Frontal cortex (tissue), 3 donors: ENCODE measurements at regions not wholly inside any gene's neighbourhood (a gene's known extent, or its start where the extent isn't known, plus 50 kb on each side); places are given as distances from the start of the nearest gene placed in this dataset.
A peak's percentile ranks its signal among the peaks of the same experiment; 100 is the strongest.

Experiments used
- DNase-seq, 2 donors: peaks; one replicate each; pipeline ENCODE4 v3.0.0; 2012; ENCODE audit warnings: low spot score in 2 of 2
- FAIRE-seq: peaks from 2 replicates; lab custom pipeline; 2012; peaks lifted over from hg19 to GRCh38; lab: Jason Lieb, UNC
- donor health status: control.
- donor health status: control.
- donor health status: control.

- no peak for FAIRE-seq
- DNase-seq, result peak; percentile 3 to 14
Measured at GRCh38 chr12:41795051-41795600, 349.5 kb downstream of the GXYLT1 start.

GRCh38 chr12:41794336-41794735, 350.3 kb downstream of the GXYLT1 start:
- FAIRE-seq (no peak), DNase-seq (no peak)

GRCh38 chr12:41784957-41785356, 359.7 kb downstream of the GXYLT1 start:
- no peak for FAIRE-seq
- no peak for DNase-seq

GRCh38 chr12:41778934-41779333, 365.7 kb downstream of the GXYLT1 start:
- no peak for DNase-seq
- no peak for FAIRE-seq

GRCh38 chr12:41777064-41777790, 367.4 kb downstream of the GXYLT1 start:
- FAIRE-seq, result no peak
- no peak for DNase-seq

DNA sequence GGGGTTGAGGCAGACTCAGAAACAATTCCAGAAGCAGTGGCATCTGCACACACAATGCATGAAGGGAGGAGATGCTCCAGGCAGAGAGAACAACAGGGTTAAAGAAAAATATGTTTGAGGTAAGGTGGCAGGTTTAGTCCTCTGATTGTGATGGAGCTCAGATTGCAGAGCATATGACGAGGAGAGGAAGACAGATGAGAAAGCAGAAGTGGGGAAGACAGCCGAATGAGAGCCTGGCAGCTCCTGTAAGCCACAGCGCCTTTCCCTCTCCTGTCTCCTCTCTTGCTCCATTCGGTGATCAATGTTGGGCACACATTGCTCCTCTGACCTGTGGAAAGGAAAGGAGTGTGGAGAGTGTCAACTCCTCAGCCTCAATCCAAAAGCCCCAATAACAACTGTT, 372.2 kb downstream of the GXYLT1 start:
- FAIRE-seq (no peak), DNase-seq (no peak)

GRCh38 chr12:41769810-41770209, 374.9 kb downstream of the GXYLT1 start:
- DNase-seq (no peak), FAIRE-seq (no peak)

GRCh38 chr12:41768456-41768855, 376.2 kb downstream of the GXYLT1 start:
- FAIRE-seq (no peak), DNase-seq (no peak)

DNA sequence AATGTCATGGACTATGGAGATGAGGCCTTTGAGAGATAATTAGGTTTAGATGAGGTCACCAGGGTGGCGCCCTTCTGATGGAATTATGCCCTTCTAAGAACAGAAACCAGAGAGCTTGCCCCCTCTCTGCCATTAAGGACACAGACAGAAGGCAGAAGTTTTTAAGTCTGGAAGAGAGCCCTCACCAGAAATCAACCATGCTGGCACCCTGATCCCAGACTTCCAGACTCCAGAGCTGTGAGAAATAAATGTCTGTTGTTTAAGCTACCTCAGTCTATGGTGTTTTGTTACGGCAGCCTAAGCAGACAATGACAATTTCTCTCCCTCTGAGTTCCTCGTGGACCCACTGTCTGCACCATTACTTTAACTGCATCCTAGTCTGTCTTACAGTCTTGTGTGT, 382.0 kb downstream of the GXYLT1 start:
- no peak for FAIRE-seq

DNA sequence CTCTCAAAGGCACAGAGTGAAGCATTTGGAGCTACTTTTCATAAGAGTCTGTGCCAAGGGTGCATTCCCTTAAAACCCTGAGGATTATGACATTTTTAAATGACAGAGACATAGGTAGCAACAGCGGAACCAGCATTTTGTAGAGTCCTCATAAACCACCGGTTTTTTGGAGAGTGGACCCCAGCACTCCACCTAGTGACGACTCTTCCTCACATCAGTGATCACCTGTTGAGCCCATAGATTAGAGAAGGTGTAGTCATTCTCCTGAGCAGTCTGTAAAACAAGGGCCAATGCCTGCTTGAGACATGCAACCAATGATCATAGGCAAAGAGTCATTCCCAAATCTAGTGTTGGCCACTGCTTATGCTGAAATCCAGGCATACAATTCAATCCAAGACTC, 399.1 kb downstream of the GXYLT1 start:
- FAIRE-seq (no peak), DNase-seq (no peak)

More for the DNA sequence above, 382.0 kb downstream of the GXYLT1 start:
- DNase-seq, result no peak

DNA sequence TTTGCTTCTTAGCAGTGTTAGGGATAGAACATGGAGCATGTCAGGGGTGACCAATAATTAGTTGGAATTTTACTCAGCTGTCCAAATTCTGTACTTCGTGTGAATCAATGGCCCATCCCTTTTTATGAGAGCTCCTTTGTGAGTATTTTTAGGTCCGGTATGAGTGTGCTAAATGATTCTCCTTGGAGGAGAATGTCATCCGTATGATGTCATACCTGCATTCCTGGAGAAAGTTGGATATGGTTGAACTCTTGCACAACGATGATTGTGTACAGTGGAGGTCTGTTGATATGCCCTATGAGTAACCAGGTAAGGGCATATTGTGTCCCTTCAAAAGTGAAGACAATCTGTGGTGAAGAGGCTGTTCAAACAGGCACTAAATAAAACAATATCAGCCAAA, 400.8 kb downstream of the GXYLT1 start:
- FAIRE-seq (no peak), DNase-seq (no peak)

GRCh38 chr12:41739066-41739465, 405.6 kb downstream of the GXYLT1 start:
- DNase-seq (no peak), FAIRE-seq (no peak)

GRCh38 chr12:41737423-41737822, 407.3 kb downstream of the GXYLT1 start:
- FAIRE-seq, result no peak
- no peak for DNase-seq

- DNase-seq (no peak), FAIRE-seq (no peak)
Measured at GRCh38 chr12:41736436-41736835, 408.2 kb downstream of the GXYLT1 start.

DNA sequence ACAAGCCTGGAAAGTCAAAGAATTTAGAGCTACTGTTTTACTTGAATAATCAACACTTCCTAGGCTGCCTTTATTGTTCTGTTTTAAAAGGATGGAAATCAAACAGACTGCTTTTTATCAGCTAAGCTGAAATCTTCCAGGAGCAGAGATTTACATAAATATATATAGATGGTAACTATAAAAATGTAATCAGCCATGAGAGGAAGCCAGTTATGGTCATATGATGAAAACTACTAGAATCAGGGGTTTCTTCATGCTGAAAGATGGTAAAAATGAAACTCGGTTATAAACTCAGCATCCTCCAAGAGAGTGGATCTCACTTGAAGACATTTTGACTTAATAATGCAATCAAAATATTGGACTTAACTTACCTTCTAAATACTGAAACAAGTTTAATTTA, 413.0 kb downstream of the GXYLT1 start:
- FAIRE-seq (no peak), DNase-seq (no peak)

DNA sequence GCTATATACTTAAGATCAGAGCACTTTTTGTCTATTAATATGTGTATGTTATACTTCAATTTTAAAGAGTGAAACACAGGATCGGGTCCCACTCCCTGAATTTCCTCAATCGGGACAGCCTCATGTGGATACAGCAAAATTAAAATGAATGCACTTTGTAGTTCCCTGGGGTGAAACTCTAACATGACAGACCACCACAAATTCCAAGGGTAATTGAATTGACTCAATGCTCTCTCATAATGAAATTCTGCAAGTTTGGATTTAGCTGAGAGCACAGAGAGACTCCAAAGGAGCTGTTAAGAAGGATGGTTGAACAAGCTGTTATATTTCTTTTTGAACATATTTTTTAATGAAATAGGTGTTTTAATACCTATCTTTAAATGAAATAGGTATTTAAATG, 413.6 kb downstream of the GXYLT1 start:
- DNase-seq (no peak), FAIRE-seq (no peak)

GRCh38 chr12:41724216-41724615, 420.5 kb downstream of the GXYLT1 start:
- no peak for DNase-seq
- FAIRE-seq, result no peak

DNA sequence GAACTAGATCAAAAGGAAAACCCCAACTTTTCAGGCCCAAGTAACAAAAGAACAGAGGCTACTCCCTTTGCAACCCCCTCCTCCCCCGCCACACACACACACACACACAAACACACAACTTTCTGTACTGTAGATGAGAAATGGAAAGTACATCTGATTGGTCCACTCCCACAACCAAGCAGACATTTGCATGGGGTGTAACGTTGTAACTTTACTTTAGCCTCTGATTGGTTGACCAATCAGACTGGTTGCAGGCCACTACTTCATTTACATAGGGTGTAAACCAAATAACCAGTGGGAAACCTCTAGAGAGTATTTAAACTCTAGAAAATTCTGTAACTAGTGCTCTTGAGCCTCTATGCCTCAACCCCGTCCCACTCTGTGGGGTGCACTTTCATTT, 425.5 kb downstream of the GXYLT1 start:
- FAIRE-seq (no peak), DNase-seq (no peak)

- FAIRE-seq, result no peak
- no peak for DNase-seq
Measured at GRCh38 chr12:41715256-41715655, 429.4 kb downstream of the GXYLT1 start.

DNA sequence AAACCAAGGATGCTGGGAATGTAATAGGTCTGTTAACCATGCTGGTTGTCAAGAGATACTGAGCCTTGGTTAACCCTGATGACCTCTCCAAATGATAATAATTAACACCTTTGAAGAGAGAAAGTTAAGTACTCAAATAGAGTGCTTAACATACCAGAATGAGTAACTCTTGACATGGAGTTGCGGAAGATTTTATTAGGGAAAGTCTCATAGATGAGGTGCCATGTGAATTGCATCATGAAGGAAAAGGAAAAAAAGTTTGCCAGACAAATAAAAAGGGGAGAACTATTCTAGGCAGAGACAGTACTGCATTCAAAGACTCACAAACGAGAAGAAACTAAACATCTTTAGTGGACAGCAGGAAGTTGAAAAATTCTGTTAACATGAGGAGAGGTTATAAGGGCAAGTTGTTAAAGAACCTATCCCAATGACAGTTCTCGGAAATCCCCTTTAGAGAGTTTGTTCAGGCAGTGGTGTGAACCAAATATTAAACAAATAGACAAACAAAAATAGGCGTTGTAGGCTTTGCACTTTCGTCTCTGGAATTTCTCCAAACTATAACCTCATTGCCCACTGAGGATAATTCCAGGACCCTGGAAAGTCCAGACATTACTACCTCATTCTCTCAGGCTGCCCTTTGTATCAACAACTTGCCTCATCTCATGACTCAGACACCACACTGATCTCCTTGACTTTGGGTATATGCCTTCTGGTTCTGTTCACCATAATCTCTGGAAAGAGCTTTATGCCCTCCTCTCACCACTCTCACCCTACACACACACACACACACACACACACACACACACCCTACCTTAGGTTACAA, 435.0 kb downstream of the GXYLT1 start:
- FAIRE-seq (no peak), DNase-seq (no peak)

- no peak for FAIRE-seq
- DNase-seq, result no peak
Measured at GRCh38 chr12:41709012-41709411, 435.7 kb downstream of the GXYLT1 start.
